Hepatocyte (in vitro differentiated cells): ENCODE measurements at regions not wholly inside any gene's neighbourhood (a gene's known extent, or its start where the extent isn't known, plus 50 kb on each side); places are given as distances from the start of the nearest gene placed in this dataset.

Experiments
- EZH2 ChIP-seq: fragments of 200-600 bp; sonication (generic); IDR thresholded peaks from 2 replicates; pipeline ENCODE4 v1.6.1; 2016; ENCODE audit warnings: antibody characterized with exemption, mild to moderate bottlenecking, borderline replicate concordance
- EZH2phosphoT487 ChIP-seq: fragments of 200-600 bp; sonication (generic); IDR thresholded peaks from one replicate; pipeline ENCODE4 v1.6.1; 2018; ENCODE audit warnings: antibody characterized with exemption, mild to moderate bottlenecking, low read depth, moderate library complexity; ENCODE audit not compliant: unreplicated experiment, severe bottlenecking
- TF ChIP-seq, protein P1 (sequence below): fragments of 200-600 bp; sonication (generic); IDR thresholded peaks from 2 replicates; pipeline ENCODE4 v1.5.1; 2016; ENCODE audit warnings: antibody characterized with exemption, mild to moderate bottlenecking; ENCODE audit not compliant: poor library complexity

DNA sequence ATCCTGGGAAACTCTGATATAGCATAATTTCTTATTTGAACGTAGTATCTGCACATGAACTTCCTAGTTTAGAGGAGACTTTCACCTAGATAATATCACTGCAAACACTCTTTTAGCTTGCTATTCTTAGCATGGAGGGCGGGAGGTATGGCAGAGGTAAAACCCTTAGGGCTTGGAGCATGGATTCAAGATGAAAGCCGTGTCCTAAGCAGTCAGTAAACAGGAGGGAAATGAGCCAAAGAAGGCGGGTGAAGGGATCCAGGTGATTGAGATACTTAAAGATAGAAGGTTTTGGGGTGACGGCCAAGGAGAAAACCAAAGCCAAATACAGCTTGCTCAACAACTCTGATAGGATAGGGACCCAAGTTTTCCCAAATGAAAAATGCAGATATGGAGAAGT lies 107.1 kb upstream of the BCAT1 start:
- TF ChIP-seq, protein P1, sequence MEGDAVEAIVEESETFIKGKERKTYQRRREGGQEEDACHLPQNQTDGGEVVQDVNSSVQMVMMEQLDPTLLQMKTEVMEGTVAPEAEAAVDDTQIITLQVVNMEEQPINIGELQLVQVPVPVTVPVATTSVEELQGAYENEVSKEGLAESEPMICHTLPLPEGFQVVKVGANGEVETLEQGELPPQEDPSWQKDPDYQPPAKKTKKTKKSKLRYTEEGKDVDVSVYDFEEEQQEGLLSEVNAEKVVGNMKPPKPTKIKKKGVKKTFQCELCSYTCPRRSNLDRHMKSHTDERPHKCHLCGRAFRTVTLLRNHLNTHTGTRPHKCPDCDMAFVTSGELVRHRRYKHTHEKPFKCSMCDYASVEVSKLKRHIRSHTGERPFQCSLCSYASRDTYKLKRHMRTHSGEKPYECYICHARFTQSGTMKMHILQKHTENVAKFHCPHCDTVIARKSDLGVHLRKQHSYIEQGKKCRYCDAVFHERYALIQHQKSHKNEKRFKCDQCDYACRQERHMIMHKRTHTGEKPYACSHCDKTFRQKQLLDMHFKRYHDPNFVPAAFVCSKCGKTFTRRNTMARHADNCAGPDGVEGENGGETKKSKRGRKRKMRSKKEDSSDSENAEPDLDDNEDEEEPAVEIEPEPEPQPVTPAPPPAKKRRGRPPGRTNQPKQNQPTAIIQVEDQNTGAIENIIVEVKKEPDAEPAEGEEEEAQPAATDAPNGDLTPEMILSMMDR, result no peak
- no peak for TF ChIP-seq EZH2phosphoT487
- no peak for TF ChIP-seq EZH2
